Panc1 (cell line): ENCODE measurements at regions not wholly inside any gene's neighbourhood (a gene's known extent, or its start where the extent isn't known, plus 50 kb on each side); places are given as distances from the start of the nearest gene placed in this dataset.

Experiments
- POLR2AphosphoS5 ChIP-seq: IDR thresholded peaks from 2 replicates; pipeline ENCODE4 v1.6.1; 2012; ENCODE audit warnings: mild to moderate bottlenecking, low read depth, low read length, moderate library complexity
- REST ChIP-seq, 2 experiments: IDR thresholded peaks; 2 replicates each; pipeline ENCODE4 v1.6.1; 2011 to 2012; ENCODE audit warnings: low read depth in 2 of 2, control low read depth in 1 of 2, low read length in 1 of 2, mild to moderate bottlenecking in 1 of 2, moderate library complexity in 1 of 2; ENCODE audit not compliant: insufficient read depth in 1 of 2
- SIN3A ChIP-seq: IDR thresholded peaks from 2 replicates; pipeline ENCODE4 v1.6.1; 2012; ENCODE audit warnings: low read depth, mild to moderate bottlenecking, low read length, moderate library complexity, borderline replicate concordance; ENCODE audit not compliant: insufficient read depth
- TCF7L2 ChIP-seq: IDR thresholded peaks from 2 replicates; pipeline ENCODE4 v1.6.1; 2011; ENCODE audit warnings: mild to moderate bottlenecking, low read depth, low read length, inconsistent platforms
- TF ChIP-seq, protein P1 (sequence below): fragments of 450-650 bp; IDR thresholded peaks from 2 replicates; pipeline ENCODE4 v1.5.1; 2017; ENCODE audit warnings: mild to moderate bottlenecking

GRCh38 chr4:11722223-11722622, 293.5 kb upstream of the HS3ST1 start:
- TF ChIP-seq, protein P1, sequence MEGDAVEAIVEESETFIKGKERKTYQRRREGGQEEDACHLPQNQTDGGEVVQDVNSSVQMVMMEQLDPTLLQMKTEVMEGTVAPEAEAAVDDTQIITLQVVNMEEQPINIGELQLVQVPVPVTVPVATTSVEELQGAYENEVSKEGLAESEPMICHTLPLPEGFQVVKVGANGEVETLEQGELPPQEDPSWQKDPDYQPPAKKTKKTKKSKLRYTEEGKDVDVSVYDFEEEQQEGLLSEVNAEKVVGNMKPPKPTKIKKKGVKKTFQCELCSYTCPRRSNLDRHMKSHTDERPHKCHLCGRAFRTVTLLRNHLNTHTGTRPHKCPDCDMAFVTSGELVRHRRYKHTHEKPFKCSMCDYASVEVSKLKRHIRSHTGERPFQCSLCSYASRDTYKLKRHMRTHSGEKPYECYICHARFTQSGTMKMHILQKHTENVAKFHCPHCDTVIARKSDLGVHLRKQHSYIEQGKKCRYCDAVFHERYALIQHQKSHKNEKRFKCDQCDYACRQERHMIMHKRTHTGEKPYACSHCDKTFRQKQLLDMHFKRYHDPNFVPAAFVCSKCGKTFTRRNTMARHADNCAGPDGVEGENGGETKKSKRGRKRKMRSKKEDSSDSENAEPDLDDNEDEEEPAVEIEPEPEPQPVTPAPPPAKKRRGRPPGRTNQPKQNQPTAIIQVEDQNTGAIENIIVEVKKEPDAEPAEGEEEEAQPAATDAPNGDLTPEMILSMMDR: no peak
- no peak for TF ChIP-seq POLR2AphosphoS5
- no peak for TF ChIP-seq REST (IDR thresholded peaks at IDR 0.05; ENCODE audit: insufficient read depth in 1 of 2, low read depth in 2 of 2, low read length in 1 of 2)
- no peak for TF ChIP-seq SIN3A
- TF ChIP-seq TCF7L2: no peak
